Stromal cell of bone marrow (primary cell): ENCODE measurements at regions not wholly inside any gene's neighbourhood (a gene's known extent, or its start where the extent isn't known, plus 50 kb on each side); places are given as distances from the start of the nearest gene placed in this dataset.
"Not testable (repeated sequence)": the region's sequence is repeated elsewhere in the genome, so short reads cannot be mapped to it uniquely, and the experiment has no call there.

Experiments
- DNase-seq: peaks from one replicate; pipeline ENCODE4 v3.0.0-alpha.2; 2012; ENCODE audit warnings: low read depth

DNA sequence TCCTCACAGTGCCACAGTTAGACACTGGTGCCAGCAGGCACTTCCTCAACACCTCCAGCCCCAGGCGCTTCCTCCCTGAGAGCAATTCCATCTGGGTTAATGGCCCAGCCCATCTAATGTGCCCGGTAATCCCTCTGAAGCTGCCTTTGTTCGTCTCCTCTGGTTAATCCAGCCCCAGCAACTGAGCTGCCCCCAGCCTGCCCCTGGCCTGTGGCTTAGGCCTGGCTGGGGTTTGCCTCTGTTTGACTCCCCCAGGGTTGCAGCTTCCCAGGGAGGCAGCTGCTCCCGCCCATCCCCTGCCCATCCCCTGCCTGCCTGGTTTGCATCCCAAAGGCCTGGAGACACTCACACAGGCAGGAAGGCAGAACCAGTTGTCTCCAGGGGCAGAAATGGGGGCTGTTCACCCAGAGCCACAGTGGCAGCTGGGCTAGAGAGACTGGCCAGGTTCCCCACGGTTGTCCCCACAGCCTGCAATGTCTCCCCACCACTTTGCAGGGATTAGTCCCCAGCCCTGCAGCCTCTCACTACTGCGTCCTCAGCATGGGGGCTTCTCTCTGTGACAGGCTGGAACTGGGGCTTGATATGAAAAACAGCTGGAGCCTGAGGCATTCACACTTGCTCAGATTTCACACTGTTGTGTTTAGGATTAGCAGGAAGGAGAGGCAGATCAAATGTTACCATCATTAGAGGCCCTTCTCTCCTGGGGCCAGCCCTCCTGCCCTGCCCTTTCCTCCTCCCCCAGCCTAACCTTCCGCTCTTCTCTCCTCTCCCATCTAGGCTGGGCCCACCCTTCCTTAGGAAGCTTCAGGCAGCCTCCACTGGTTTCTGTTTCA lies 120.2 kb downstream of the TLR5 start:
- DNase-seq, result no peak

DNA sequence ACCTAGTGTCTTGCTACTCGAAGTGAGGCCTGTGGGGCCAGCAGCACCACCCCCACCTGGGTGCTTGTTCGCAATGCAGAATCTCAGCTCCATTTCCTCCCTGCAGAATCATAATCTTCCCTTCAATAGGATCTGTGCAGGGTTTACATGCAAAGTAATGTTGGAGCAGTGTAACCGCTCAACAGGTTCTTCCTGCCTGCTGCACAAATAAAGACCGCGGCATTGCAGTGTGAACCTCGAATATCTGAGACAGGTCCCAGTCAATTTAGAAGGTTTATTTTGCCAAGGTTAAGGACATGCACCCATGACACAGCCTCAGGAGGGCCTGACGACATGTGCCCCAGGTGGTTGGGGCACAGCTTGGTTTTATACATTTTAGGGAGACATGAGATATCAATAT lies 119.2 kb downstream of the TLR5 start:
- no peak for DNase-seq

DNA sequence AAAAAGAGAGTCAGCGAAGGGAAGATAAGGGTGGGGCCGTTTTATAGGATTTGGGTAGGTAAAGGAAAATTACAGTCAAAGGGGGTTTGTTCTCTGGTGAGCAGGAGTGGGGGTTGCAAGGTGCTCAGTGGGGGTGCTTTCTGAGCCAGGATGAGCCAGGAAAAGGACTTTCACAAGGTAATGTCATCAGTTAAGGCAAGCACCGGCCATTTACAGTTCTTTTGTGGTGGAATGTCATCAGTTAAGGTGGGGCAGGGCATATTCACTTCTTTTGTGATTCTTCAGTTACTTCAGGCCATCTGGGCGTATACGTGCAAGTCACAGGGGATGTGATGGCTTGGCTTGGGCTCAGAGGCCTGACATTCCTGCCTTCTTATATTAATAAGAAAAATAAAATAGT lies 118.6 kb downstream of the TLR5 start:
- DNase-seq, result not testable (repeated sequence)

DNA sequence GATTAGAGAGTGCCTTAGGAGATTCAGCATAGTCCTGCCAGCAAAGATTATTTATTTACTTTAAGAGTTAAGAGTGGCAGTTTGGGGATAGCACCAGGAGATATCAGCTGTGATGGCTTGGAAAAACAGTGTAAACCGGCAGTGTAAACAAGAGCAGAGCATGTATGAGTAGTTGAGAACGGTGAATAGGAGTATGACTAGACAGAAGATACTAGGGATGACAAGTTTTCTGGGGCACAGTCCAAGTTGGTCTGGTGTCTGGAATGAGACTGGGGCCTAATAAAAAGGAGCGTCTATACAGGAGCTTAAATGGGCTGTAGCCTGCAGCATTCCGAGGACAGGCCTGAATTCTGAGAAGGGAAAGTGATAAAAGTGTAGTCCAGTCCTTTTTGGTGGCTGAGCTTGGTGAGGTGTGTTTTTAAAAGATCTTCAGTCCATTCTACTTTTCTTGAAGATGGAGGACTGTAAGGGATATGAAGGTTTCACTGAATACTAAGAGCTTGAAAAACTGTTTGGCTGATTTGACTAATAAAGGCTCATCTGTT lies 117.8 kb downstream of the TLR5 start:
- not testable (repeated sequence) for DNase-seq

DNA sequence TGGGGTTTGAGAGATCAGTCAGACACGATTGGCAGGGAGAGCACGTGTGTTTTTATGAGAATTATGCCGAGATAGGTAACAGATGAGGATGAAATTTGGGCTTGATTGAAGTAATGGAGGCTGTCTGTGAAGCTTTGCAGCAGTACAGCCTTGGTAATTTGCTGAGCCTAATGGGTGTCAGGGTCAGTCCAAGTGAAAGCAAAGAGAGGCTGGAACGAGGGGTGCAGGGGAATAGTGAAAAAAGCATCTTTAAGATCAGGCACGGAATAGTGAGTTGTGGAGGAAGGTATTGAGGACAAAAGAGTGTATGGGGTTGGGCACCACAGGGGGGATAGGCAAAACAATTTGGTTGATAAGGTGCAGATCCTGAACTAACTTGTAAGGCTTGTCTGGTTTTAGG lies 116.4 kb downstream of the TLR5 start:
- DNase-seq, result not testable (repeated sequence)

DNA sequence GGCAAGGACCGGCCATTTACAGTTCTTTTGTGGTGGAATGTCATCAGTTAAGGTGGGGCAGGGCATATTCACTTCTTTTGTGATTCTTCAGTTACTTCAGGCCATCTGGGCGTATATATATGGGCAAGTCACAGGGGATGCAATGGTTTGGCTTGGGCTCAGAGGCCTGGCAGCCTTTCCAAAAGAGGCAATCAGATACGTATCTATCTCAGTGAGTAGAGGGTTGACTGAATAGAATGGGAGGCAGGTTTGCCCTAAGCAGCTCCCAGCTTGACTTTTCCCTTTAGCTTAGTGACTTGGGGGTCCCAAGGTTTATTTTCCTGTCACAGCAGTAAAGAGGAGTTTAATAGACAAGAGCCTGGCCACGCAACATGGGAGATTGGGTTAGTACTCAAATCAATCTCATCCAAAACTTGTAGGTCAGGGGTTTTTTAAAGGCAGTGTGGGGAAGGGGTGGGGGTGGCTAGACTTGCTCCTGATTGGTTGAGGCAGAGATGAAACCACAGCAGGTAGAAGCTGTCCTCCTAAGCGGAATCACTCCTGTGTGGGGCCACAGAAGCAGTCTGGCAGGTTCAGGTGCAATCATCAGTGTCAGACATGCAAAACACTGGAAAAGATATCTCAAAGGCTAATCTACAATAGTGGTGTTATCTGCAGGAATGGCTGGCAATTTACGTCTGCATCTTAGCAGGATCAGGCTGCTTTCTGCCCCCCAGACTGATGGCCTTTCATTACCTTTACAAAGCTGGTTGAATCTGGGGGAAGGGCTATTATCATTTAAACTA lies 112.9 kb downstream of the TLR5 start:
- no peak for DNase-seq

DNA sequence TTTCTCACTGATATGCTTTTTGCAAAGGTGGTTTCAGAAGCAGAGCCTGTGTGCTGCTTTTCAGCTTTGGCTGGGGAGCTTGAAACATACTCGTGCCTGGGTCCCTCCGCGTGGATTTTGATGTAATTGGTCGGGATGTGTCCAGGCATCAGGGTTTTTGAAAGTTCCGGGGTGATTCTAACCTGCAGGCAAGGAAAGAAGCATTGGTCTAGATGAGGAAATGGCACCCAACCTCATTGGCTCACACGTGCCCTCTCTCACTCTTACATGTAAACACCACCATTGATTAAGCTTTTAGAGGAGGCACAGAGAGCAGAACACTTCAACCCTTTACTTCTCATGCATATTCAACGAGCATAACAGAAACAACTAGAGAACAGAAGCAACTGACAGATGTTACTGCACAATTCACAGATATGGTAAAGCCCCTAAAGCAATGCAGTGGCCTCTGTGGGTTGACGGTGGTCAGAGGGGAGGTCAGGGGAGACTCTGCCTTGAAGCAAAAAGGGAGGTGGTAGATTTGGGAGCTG lies 112.1 kb downstream of the TLR5 start:
- DNase-seq, result no peak

DNA sequence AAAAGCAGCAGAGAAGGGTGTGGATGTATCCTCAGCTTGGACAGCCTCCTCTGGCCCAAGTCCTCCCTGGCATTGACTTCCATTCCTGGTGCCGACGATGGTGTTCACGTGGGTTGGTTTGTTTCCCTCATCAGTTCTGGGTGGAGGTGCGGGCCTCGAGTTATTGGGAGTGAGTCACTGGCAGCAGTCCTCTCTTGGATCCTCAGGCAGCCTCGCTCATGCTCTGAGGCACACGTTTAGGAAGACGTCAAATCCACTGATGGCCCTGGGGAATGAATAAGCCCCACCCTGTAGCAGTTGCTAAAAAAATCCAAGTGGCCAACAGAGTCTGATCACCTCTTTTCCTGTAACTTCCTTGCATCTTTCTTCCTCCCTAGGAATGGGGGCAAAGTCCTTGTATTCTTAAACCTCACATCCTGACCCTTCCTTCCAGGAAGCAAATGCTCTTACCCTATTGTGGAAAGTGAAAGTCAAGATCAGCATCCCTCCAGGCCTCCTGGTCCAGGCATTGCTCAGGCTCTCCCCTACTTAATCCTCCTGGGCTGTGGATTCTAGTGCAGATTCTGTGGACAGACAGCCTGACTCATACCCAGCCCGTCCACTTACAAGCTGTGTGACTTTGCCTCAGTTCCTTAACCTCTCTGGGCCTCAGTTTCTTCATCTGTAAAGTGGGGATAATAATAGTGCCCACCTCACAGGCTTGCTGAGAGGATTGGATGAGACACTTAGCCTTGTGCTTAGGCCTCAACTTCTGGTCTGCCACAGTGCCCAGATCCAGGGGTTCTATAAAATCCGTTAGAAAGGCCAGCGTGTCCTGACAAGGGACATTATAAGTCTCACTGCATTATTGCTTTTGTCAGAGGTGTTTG lies 111.1 kb downstream of the TLR5 start:
- peak; percentile 94 for DNase-seq

DNA sequence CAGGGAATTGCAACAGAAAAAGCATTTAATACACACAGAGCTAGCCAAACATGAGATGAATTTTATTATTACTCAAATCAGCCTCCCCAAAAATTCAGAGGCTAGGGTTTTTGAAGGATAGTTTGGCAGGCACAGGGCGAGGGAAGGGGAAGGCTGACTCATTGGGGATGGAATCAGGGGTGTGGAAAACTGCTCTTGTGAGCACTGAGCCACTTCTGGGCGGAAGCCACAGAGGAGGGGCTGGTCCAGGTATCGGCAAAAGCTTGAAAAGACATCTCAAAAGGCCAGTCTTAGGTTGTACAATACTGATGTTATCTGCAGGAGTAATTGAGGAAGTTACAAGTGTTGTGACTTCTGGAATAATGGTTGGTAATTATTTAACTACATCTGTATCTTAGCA lies 109.4 kb downstream of the TLR5 start:
- DNase-seq, result no peak

DNA sequence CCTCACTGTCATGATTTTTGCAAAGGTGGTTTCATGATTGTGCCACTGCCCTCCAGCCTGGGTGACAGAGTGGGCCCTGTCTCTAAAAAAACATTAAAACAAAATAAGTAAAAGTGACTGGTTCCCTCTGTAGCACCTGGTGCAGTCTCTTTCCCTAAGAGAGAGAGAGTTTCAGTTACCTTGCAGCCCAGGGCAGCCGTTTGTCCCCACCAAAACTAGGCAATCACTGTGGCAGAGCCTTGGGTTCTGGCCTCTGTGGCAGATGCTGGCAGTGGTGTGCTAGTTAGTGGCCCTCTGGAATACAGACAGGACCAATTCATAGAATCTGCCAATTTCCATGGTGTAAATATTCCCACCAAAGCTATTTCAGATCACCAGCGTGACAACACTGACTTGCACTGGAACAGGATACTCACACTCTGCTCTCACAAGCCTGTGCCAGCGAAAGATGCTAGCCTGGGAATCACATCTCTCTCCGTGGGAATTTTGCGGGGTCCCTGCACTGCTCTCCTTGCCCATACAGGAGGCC lies 108.7 kb downstream of the TLR5 start:
- no peak for DNase-seq

DNA sequence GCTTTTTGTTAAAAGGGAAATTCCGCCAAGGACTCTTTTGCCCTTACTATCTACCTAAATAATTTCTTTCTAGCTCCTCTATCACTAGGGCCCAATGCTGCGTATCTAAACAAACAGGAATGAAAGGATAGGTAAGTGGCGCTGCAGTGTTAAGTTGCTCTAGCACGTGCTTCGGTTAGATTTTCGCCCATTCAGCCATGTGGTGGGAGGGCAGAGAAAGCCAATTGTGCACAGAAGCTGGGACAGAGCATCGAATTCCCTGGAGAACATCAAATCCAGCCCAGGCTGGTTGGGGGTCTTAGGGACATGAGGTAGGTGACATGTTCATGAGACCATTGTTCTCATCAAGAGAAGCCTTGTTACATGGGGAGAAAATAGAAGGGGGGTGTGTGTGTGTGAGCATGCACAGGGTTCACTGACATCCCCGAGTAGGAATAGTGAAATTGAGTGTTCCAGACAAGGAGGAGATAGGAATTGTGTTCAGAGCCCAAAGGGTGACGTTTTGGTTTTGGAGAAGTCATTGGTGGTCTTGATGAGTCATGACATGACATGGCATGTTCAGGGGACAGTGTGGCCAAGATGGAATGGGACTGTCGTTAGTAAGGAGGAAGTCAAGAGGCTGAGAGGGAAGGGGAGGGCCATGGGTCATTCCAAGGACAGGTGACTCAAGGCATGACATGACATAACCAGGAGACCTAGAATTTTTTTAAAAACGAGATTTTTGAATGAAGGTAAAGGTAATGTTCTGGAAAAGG lies 107.1 kb downstream of the TLR5 start:
- no peak for DNase-seq

DNA sequence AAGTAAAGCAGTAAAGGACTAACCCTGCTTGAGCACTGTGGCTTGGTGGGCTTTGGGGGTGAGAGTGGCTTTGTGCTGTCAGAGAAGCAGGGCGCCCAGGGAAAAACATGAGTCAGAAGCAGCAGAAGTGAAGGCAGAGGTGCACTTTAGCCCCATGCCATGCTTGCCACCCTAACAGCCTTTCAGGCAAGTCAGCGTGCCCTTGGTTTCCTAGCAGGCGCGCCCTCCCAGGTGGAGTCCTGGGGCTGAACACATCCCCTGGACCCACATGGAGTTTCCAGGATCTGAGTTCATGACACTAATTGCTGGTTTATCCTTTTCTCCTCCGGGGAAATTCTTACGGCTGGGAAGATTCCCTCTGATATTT lies 106.6 kb downstream of the TLR5 start:
- DNase-seq, result no peak

DNA sequence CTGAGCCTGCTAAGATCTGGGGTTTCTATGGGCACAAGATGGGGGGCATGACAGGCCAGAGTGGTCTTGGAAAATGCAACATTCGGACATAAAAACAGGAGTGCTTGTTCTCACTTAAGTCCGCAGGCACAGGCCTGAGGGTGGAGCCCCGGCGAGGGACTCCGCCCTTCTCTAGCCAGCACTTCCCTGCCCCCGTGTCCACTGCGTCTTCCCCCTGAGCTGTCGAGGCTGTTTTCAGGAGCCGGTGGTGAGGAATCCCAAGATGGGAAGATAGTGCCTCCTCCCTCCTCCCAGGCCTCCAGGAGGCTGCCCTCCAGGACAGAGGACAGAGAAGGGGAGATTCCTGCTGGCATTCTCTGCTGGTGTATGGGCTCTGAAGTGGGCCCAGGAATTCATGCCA lies 105.2 kb downstream of the TLR5 start:
- no peak for DNase-seq

DNA sequence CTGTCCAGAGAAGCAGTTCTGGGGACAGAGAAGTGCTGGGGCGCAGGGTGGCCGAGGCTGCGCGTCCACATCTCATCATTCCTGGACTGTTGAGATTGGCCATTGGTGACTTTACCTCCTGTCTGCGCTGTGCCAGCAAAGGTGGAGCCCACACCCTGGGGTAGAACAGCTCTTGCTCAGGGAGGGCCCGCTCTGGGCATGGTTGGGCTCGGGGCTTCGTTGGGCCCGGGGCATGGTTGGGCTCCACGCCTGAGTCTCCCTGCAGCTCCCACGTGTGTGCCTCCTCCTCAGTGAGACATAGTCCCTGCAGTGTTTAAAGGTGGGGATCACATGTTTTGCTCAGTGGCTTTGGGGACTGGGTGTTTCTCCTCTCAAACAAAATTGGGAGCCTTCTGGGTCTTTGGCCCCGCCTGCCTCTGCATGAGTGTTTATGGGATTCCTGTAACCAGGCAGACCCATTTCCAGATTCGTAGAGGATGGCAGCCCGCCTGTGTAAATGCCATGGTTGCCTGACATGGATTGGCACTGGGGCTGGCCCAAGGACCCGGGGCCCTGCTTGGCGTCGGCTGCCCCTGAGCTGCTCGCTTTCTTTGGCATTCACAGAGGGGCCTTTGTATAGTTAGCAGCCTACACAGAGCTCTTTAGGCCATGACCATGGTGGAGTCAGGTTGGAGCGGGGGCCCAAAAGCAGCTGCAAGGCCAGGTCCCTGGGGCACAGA lies 104.6 kb downstream of the TLR5 start:
- DNase-seq, result no peak

DNA sequence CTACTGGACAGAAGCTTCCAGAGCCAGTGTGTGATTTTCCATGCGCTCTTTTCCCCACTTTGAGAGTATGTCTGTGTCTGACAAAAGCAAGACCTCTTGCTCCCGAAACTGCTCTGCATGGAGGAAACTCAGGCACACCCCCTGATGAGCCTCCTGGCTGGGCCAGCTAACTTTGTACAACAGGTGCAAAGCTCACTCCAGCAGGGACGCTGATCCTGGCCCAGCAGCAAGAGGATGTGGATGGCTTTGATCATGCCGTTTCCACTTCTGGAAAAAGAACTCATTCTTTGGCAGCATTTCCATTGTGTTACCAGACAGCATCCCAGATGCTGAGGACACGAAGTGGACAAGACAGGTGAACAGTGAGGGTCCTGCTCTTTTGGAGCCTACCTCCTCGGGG lies 103.1 kb downstream of the TLR5 start:
- DNase-seq, result no peak

DNA sequence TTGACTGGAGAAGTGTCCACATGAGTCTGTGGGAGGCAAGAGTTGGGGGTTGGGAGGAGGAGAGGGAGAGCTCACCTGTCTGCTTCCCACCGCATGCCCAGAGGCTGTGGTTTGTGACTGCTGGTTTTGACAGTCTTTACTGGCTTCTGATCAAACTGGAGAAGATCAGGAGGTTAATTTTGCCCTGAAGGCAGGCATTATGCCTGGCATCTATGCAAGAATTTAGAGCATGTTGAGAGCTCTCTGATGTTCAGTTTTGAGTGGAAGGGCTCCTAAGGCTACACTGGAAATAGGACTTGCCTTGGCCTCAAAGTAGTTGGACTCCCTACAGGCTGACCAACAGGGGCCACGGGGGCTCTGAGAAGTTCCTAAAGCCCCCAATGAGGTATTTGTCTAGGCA lies 101.6 kb downstream of the TLR5 start:
- DNase-seq, result no peak

DNA sequence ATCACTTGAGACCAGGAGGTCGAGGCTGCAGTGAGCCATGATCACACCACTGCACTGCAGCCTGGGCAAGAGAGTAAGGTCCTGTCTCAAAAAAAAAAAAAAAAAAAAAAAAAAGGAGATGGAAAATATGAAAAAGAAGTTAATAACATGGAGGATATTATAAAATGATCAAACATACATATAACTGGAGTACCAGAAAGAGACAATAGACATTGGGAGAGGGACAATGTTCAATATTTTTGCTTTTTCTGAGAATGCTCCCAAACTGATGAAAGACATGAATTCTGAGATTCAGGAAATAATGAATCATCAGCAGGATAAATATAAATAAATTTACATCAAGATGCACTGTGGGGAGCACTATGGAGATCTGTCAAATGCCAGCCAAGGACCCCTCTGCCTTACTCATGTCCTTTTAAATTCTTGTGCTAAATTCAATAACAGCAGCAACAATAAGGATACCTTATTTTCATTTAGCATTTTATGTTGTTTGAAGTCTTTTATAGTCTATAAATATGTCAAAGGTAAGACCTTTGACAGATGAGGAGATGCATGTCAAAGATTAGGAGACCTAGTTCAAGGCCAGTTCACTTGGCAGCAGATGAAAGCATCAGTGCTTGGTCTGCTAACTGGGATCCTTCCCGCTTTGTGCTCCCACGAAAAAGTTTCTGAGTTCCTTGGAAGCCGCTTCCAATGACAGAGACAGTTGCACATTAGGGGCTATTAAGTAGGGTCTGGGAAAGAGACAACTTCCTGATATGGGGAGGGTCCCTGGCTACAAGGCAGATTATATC lies 97.7 kb downstream of the TLR5 start:
- no peak for DNase-seq

DNA sequence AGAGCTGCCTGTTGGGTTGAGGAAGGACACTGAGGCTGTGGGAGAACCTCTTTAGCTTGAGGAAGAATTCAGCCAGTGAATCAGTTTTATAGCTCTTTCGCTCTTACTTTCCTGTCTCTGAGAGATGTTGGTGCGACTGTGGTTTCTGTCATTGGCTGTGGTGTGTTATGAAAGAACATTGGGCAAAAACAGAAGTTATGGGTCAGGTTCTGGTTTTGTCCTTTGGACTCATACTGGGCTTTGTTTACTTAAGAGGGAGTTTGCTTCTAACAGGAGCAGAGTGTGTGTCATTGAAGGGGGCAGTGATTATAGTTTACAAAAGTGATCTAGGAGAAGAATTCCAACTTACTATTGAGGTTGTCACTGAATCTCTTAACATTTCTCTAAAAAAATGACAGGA lies 97.0 kb downstream of the TLR5 start:
- DNase-seq, result no peak

DNA sequence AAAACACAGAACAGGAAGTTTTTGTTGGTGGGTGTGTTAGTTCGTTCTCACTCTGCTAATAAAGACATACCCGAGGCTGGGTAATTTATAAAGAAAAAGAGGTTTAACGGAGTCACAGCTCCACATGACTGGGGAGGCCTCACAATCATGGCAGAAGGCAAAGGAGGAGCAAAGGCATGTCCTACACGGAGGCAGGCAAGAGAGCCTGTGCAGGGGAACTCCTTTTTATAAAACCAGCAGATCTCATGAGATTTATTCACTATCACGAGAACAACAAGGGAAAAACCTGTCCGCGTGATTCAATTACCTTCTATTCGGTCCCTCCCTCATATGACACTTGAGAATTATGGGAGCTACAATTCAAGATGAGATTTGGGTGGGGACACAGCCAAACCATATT lies 96.6 kb downstream of the TLR5 start:
- not testable (repeated sequence) for DNase-seq

DNA sequence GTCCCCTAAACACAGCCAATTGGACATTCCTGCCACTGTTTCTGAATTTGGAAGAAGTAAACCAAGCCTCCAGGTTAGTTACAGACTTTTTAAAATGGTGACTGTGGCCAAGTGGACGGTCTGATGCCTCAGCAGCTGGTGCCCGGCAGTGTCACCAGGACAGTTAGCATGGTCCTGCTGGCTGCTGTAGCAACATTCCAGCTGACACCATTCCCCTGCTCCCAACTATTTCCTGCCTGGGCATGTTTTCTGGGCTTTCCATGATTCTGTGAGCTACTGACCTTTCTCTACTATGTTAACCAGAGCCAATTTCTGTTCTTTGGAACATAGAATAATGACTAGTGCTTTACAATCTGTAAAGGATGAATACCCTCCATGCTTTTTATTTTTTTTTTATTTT lies 95.0 kb downstream of the TLR5 start:
- no peak for DNase-seq
